Parathyroid adenoma (tissue), 2 donors: ENCODE measurements at regions not wholly inside any gene's neighbourhood (a gene's known extent, or its start where the extent isn't known, plus 50 kb on each side); places are given as distances from the start of the nearest gene placed in this dataset.

Experiments used
- H2AFZ ChIP-seq: fragments of 300-600 bp; sonication (generic); one replicate; pipeline ENCODE4 v1.7.0; 2017; ENCODE audit warnings: antibody characterized with exemption, mild to moderate bottlenecking
- H3K27ac ChIP-seq: fragments of 300-600 bp; sonication (generic); one replicate; pipeline ENCODE4 v1.7.0; 2017
- H3K27me3 ChIP-seq: fragments of 300-600 bp; sonication (generic); one replicate; pipeline ENCODE4 v1.7.0; 2017; ENCODE audit warnings: low read length; ENCODE audit not compliant: control insufficient read depth, insufficient read depth
- H3K36me3 ChIP-seq: fragments of 300-600 bp; sonication (generic); one replicate; pipeline ENCODE4 v1.7.0; 2017; ENCODE audit warnings: low read length; ENCODE audit not compliant: control insufficient read depth, insufficient read depth
- H3K4me1 ChIP-seq: fragments of 300-600 bp; sonication (generic); one replicate; pipeline ENCODE4 v1.7.0; 2017; ENCODE audit warnings: control low read depth
- H3K4me2 ChIP-seq: fragments of 300-600 bp; sonication (generic); one replicate; pipeline ENCODE4 v1.7.0; 2017; ENCODE audit warnings: low read length
- H3K4me3 ChIP-seq: fragments of 300-600 bp; sonication (generic); one replicate; pipeline ENCODE4 v1.7.0; 2017; ENCODE audit warnings: low read depth, low read length
- H3K79me2 ChIP-seq: fragments of 300-600 bp; sonication (generic); one replicate; pipeline ENCODE4 v1.7.0; 2017; ENCODE audit warnings: control low read depth
- H3K9ac ChIP-seq: fragments of 300-600 bp; sonication (generic); one replicate; pipeline ENCODE4 v1.7.0; 2017; ENCODE audit warnings: mild to moderate bottlenecking
- H3K9me3 ChIP-seq: fragments of 300-600 bp; sonication (generic); one replicate; pipeline ENCODE4 v1.7.0; 2017; ENCODE audit warnings: low read length; ENCODE audit not compliant: control insufficient read depth
- TF ChIP-seq, protein P1 (sequence below): fragments of 300-600 bp; sonication (generic); IDR thresholded peaks from one replicate; pipeline ENCODE4 v1.7.0; 2017; ENCODE audit warnings: antibody characterized with exemption, mild to moderate bottlenecking
- donor health status: primary hyperparathyroidism.

DNA sequence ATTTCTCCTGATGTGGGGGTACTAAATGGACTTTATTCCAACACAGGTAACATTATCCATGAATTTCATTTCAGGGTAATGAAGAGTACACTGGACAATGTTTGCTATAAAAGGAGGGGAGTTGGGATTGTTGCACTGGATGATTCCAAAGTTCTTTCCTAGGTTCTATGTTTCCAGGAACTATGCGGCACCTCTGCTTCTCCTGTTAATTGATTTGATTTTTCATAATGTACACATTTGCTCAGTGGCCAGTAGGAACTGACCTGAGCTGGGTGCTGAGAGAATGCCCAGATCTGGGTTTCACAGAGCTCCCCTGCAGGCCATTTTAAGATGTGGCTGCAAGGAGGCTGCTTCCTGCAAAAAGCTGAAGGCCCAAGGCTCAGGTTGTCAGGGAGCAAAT is 171.7 kb downstream of the KLF13 start:
- TF ChIP-seq, protein P1, sequence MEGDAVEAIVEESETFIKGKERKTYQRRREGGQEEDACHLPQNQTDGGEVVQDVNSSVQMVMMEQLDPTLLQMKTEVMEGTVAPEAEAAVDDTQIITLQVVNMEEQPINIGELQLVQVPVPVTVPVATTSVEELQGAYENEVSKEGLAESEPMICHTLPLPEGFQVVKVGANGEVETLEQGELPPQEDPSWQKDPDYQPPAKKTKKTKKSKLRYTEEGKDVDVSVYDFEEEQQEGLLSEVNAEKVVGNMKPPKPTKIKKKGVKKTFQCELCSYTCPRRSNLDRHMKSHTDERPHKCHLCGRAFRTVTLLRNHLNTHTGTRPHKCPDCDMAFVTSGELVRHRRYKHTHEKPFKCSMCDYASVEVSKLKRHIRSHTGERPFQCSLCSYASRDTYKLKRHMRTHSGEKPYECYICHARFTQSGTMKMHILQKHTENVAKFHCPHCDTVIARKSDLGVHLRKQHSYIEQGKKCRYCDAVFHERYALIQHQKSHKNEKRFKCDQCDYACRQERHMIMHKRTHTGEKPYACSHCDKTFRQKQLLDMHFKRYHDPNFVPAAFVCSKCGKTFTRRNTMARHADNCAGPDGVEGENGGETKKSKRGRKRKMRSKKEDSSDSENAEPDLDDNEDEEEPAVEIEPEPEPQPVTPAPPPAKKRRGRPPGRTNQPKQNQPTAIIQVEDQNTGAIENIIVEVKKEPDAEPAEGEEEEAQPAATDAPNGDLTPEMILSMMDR, result no peak

DNA sequence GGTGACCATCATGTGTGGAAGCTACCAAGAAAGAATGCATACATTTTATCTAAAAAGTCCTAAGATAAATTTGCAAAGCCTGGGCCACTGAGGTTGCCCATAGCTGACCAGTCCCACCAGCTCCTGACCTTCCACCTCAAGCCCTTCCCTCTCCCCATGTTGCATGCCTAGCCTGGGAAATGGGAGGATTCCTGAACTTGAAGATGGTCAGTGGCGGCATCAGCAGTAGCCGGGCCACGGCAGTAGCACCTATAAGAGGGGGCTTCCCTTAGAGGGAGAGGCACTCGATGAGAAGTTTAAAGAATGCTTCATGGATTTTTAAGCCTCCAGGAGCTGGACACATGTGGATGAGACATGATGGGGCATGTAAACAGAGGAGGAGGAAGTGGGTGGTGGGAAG is 172.1 kb downstream of the KLF13 start:
- no peak overlapping the region for H3K4me2 ChIP-seq
- TF ChIP-seq, protein P1, result no peak
- H3K36me3 ChIP-seq, result no peaks in the 10 kb centered on the region
- no peaks in the 10 kb centered on the region for H3K9me3 ChIP-seq
- H3K9ac ChIP-seq, result no peak overlapping the region
- H3K4me1 ChIP-seq, result no peaks in the 10 kb centered on the region
- H3K27ac ChIP-seq, result no peak overlapping the region
- no peak overlapping the region for H2AFZ ChIP-seq
- H3K27me3 ChIP-seq, result no peaks in the 10 kb centered on the region
- H3K4me3 ChIP-seq, result no peak overlapping the region
- no peaks in the 10 kb centered on the region for H3K79me2 ChIP-seq

More for the DNA sequence above, 171.7 kb downstream of the KLF13 start:
- H3K79me2 ChIP-seq, result no peaks in the 10 kb centered on the region
- no peak overlapping the region for H3K4me3 ChIP-seq
- H2AFZ ChIP-seq, result no peak overlapping the region
- no peaks in the 10 kb centered on the region for H3K27me3 ChIP-seq
- no peak overlapping the region for H3K27ac ChIP-seq
- no peak overlapping the region for H3K9ac ChIP-seq
- H3K4me2 ChIP-seq, result no peak overlapping the region
- H3K36me3 ChIP-seq, result no peaks in the 10 kb centered on the region
- no peaks in the 10 kb centered on the region for H3K9me3 ChIP-seq
- H3K4me1 ChIP-seq, result no peaks in the 10 kb centered on the region

DNA sequence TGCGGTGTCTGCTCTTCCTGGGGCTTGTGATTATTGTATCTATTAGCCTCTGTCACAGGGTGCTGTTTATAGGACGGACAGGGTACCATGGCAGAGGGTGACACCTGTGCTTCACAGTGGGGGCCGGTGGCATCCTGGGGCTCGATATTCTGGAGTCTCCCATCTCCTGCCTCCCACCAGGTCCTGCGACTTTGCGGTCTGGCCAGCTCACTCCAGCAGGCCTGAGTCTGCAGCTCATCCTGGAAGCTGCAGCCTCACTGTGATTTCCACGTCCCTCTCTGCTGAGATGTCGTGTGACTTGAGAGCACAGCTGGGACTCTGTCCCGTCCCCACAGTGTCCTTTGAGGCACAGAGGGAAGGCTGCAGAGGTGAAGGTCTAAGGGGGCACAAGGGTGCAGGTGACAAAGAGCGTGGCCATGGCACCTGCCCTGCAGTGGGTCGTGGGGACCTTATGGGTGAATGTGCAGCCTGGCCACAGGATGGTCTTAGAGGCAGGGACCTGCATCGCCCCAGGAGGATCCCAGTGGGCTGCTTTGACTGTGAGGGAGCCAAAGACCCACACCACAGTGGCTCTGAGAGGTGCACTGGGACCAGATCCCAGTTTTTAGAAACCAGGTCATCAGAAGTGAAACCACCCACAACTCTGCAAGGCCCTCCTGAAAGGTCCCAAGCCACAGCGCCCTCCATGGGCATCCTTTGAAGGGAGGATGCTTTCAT is 172.8 kb downstream of the KLF13 start:
- H3K9ac ChIP-seq, result no peak overlapping the region
- no peaks in the 10 kb centered on the region for H3K27me3 ChIP-seq
- TF ChIP-seq, protein P1, result no peak
- H3K9me3 ChIP-seq, result no peaks in the 10 kb centered on the region
- H3K4me1 ChIP-seq, result no peaks in the 10 kb centered on the region
- no peak overlapping the region for H2AFZ ChIP-seq
- no peaks in the 10 kb centered on the region for H3K36me3 ChIP-seq
- H3K27ac ChIP-seq, result peak overlapping the region; percentile 53
- no peak overlapping the region for H3K4me2 ChIP-seq
- no peaks in the 10 kb centered on the region for H3K79me2 ChIP-seq
- no peak overlapping the region for H3K4me3 ChIP-seq

DNA sequence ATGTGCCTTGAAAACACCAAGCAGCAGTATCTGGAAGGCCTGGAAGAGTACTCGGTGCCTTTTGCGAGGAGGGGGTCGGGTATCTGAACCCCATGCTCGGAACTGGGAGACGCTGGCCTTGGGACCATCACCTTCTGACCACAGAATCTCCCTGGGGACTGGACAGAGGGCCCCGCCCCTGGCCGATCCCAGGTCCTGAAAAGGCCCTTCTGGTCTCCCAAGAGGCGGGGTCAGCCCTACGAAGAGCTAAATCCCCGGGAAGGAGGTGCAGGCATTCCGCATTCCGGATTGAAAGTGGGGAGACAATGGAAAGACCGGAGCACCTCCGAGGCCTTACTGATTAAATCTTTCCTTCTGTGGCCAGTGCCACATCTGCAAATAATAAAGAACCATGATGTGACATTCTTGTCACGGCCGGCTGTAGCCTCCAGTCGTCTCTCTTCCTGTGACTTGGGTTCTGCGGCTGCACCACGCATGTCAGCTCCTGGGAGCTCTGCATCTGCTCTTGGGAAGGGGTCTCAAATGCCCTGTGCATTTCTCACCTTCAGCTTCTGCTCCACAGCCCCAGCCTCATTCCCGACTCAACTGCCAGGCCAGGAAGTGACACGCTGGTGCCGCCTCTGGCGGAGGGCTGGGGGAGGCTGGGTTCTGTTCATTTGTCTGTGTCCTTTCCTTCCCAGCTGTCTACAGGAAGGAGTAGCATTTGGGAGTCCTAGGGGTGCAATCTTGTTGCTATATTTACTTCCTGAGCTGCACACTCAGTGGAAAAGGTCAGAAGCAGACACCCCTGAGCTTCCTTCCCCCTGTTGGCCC is 173.5 kb downstream of the KLF13 start:
- Histone ChIP-seq H3K4me2 (no peak overlapping the region), H3K79me2 (no peaks in the 10 kb centered on the region), H3K36me3 (no peaks in the 10 kb centered on the region), H2AFZ (no peak overlapping the region), H3K27me3 (no peaks in the 10 kb centered on the region), H3K9ac (no peak overlapping the region), H3K4me1 (no peaks in the 10 kb centered on the region), H3K9me3 (no peaks in the 10 kb centered on the region), H3K4me3 (no peak overlapping the region), H3K27ac (peak overlapping the region; percentile 53)
- TF ChIP-seq, protein P1, result no peak
